IMR-90 (cell line): ENCODE measurements at regions not wholly inside any gene's neighbourhood (a gene's known extent, or its start where the extent isn't known, plus 50 kb on each side); places are given as distances from the start of the nearest gene placed in this dataset.
A peak's percentile ranks its signal among the peaks of the same experiment; 100 is the strongest.

Source experiments
- ATAC-seq: fragments of 200-7000 bp; cut with Tn5 transposase; 2 replicates; pipeline ENCODE4 v1.9.1; 2020; ENCODE audit warnings: low read depth, mild to moderate bottlenecking, moderate library complexity
- BruUV-seq: library from RNA; stranded (reverse); fragments of 400-500 nt; replicated peaks from 2 replicates; lab custom pipeline; 2021; lab: Mats Ljungman, UMichigan
- CTCF ChIA-PET: fragments of 300-600 bp; formaldehyde crosslinking; extraction: SDS; loops from one replicate; lab custom pipeline; 2021; ENCODE audit warnings: antibody characterized with exemption; lab: Yijun Ruan, JAX
- POLR2A ChIA-PET: fragments of 300-600 bp; sonication (Branson Sonifier 250); formaldehyde crosslinking; loops from one replicate; lab custom pipeline; 2022; ENCODE audit warnings: antibody characterized with exemption; ENCODE audit not compliant: unreplicated experiment; lab: Charles Lee
- DNase-seq: peaks from one replicate; pipeline ENCODE4 v3.0.0; 2013
- H2AFZ ChIP-seq: replicated peaks from 2 replicates; pipeline ENCODE3; 2013; ENCODE audit warnings: low read length, mild to moderate bottlenecking; ENCODE audit not compliant: poor library complexity
- H2AK5ac ChIP-seq: 2 replicates; pipeline ENCODE4 v1.6.1; 2013; ENCODE audit warnings: low read depth, low read length, inconsistent platforms
- H2AK9ac ChIP-seq: replicated peaks from 2 replicates; pipeline ENCODE3; 2013; ENCODE audit warnings: mild to moderate bottlenecking, low read depth, low read length, moderate library complexity; ENCODE audit not compliant: poor library complexity
- H2BK120ac ChIP-seq: 2 replicates; pipeline ENCODE4 v1.6.1; 2013; ENCODE audit warnings: low read depth, low read length, inconsistent platforms
- H2BK15ac ChIP-seq: 3 replicates; pipeline ENCODE4 v1.6.1; 2013; ENCODE audit warnings: low read depth, low read length, inconsistent platforms
- H2BK20ac ChIP-seq: 2 replicates; pipeline ENCODE4 v1.6.1; 2013; ENCODE audit warnings: low read depth, mild to moderate bottlenecking, inconsistent platforms, low read length, moderate library complexity
- H2BK5ac ChIP-seq: 2 replicates; pipeline ENCODE4 v1.6.1; 2013; ENCODE audit warnings: mild to moderate bottlenecking, low read depth, low read length, inconsistent platforms; ENCODE audit not compliant: poor library complexity, severe bottlenecking
- H3K14ac ChIP-seq: replicated peaks from 2 replicates; pipeline ENCODE4 v1.6.1; 2013; ENCODE audit warnings: low read depth, low read length, inconsistent platforms
- H3K18ac ChIP-seq: 2 replicates; pipeline ENCODE4 v1.6.1; 2013; ENCODE audit warnings: low read depth, low read length, control low read depth
- H3K23ac ChIP-seq: 2 replicates; pipeline ENCODE4 v1.6.1; 2013; ENCODE audit warnings: low read depth, low read length, inconsistent platforms
- H3K27ac ChIP-seq: 2 replicates; pipeline ENCODE4 v1.5.1; 2013; ENCODE audit warnings: mild to moderate bottlenecking, control low read depth, low read length; ENCODE audit not compliant: insufficient read depth
- H3K27me3 ChIP-seq: 2 replicates; pipeline ENCODE4 v1.6.1; 2013; ENCODE audit warnings: low read length; ENCODE audit not compliant: control insufficient read depth, insufficient read depth
- H3K36me3 ChIP-seq: 2 replicates; pipeline ENCODE4 v1.6.1; 2013; ENCODE audit warnings: low read length, mixed read lengths; ENCODE audit not compliant: control insufficient read depth, insufficient read depth
- H3K4ac ChIP-seq: 2 replicates; pipeline ENCODE4 v1.6.1; 2013; ENCODE audit warnings: low read depth, low read length, inconsistent platforms
- H3K4me1 ChIP-seq: 2 replicates; pipeline ENCODE4 v1.6.1; 2013; ENCODE audit warnings: low read length, mixed read lengths; ENCODE audit not compliant: control insufficient read depth, insufficient read depth
- H3K4me2 ChIP-seq: 2 replicates; pipeline ENCODE4 v1.6.1; 2013; ENCODE audit warnings: low read depth, mild to moderate bottlenecking, control low read depth, low read length, moderate library complexity
- H3K4me3 ChIP-seq: 2 replicates; pipeline ENCODE4 v1.5.1; 2013; ENCODE audit warnings: low read depth, mild to moderate bottlenecking, control low read depth, low read length, moderate library complexity; ENCODE audit not compliant: insufficient read depth
- H3K56ac ChIP-seq: 2 replicates; pipeline ENCODE4 v1.6.1; 2013; ENCODE audit warnings: low read length, inconsistent platforms; ENCODE audit not compliant: insufficient read depth; ENCODE audit errors: extremely low read depth
- H3K79me1 ChIP-seq, 2 experiments: 2 replicates each; pipeline ENCODE4 v1.6.1; 2013; ENCODE audit warnings: low read length in 2 of 2, inconsistent platforms in 1 of 2, low read depth in 1 of 2
- H3K9ac ChIP-seq: 2 replicates; pipeline ENCODE4 v1.6.1; 2013; ENCODE audit warnings: low read depth, low read length, control low read depth
- H3K9me1 ChIP-seq: 2 replicates; pipeline ENCODE4 v1.6.1; 2013; ENCODE audit warnings: low read length, inconsistent platforms; ENCODE audit not compliant: insufficient read depth
- H3K9me3 ChIP-seq: 2 replicates; pipeline ENCODE4 v1.6.1; 2013; ENCODE audit warnings: low read length; ENCODE audit not compliant: control insufficient read depth, insufficient read depth
- H4K20me1 ChIP-seq: 2 replicates; pipeline ENCODE4 v1.6.1; 2013; ENCODE audit warnings: low read length, inconsistent platforms; ENCODE audit not compliant: insufficient read depth
- H4K5ac ChIP-seq: 2 replicates; pipeline ENCODE4 v1.6.1; 2013; ENCODE audit warnings: mild to moderate bottlenecking, low read depth, low read length, control low read depth
- H4K8ac ChIP-seq, 2 experiments: 2 replicates each; pipeline ENCODE4 v1.6.1; 2013; ENCODE audit warnings: low read depth in 2 of 2, low read length in 2 of 2, control low read depth in 1 of 2, inconsistent platforms in 1 of 2
- H4K91ac ChIP-seq: 2 replicates; pipeline ENCODE4 v1.6.1; 2013; ENCODE audit warnings: low read depth, low read length, inconsistent platforms; ENCODE audit not compliant: insufficient read depth
- BHLHE40 ChIP-seq: fragments of 150-350 bp; IDR thresholded peaks from 2 replicates; pipeline ENCODE4 v1.6.1; 2016; ENCODE audit warnings: mild to moderate bottlenecking, low read depth, low read length
- CEBPB ChIP-seq: IDR thresholded peaks from 2 replicates; pipeline ENCODE4 v1.6.1; 2012; ENCODE audit warnings: low read depth, low read length, improper control_type of control experiment
- FOS ChIP-seq: fragments of 150-350 bp; IDR thresholded peaks from 2 replicates; pipeline ENCODE4 v1.6.1; 2016; ENCODE audit warnings: low read depth, low read length
- MAFK ChIP-seq: IDR thresholded peaks from 2 replicates; pipeline ENCODE4 v1.6.1; 2012; ENCODE audit warnings: low read depth, low read length, improper control_type of control experiment
- MAZ ChIP-seq: IDR thresholded peaks from 2 replicates; pipeline ENCODE4 v1.6.1; 2012; ENCODE audit warnings: low read depth, mild to moderate bottlenecking, low read length, improper control_type of control experiment, moderate library complexity, borderline replicate concordance
- MXI1 ChIP-seq: IDR thresholded peaks from 2 replicates; pipeline ENCODE4 v1.6.1; 2012; ENCODE audit warnings: low read depth, mild to moderate bottlenecking, low read length, moderate library complexity, borderline replicate concordance
- WGBS, 2 experiments: methylation state at CpG; one replicate each; pipeline versions ENCODE4 v1.1.5 to v1.1.7; 2013; ENCODE audit warnings: missing lambda C conversion rate in 2 of 2; ENCODE audit not compliant: insufficient read length in 1 of 2; ENCODE audit errors: extremely low coverage in 2 of 2; 5-methylcytosine and 5-hydroxymethylcytosine counted together
- dilution Hi-C: fragments of 300-500 bp; cut with HindIII; formaldehyde crosslinking; loops from one replicate; pipeline ENCODE4 v1.14.3; 2018; ENCODE audit warnings: low sequenced_read_pairs; ENCODE audit not compliant: unreplicated experiment
- in situ Hi-C: fragments of 300-500 bp; cut with MboI; formaldehyde crosslinking; loops from 3 replicates; pipeline ENCODE4 v1.14.3; 2019; ENCODE audit warnings: low sequenced_read_pairs, inconsistent platforms, mixed read lengths
- intact Hi-C: fragments of 100-400 bp; cut with micrococcal nuclease; formaldehyde crosslinking; loops from 2 replicates; pipeline ENCODE4 v1.10.0; 2022
- TF ChIP-seq, protein P1 (sequence below): fragments of 150-350 bp; IDR thresholded peaks from 2 replicates; pipeline ENCODE4 v1.6.1; 2016; ENCODE audit warnings: low read depth, mild to moderate bottlenecking, low read length, moderate library complexity, borderline replicate concordance
- TF ChIP-seq, protein P2 (sequence below): conservative IDR thresholded peaks from 2 replicates; pipeline ENCODE4 v1.5.1; 2012; ENCODE audit warnings: mild to moderate bottlenecking, low read depth, low read length, improper control_type of control experiment
- TF ChIP-seq, protein P3 (sequence below): fragments of 150-350 bp; IDR thresholded peaks from 2 replicates; pipeline ENCODE4 v1.6.1; 2017; ENCODE audit warnings: mild to moderate bottlenecking, antibody characterized with exemption, low read length, low read depth

DNA sequence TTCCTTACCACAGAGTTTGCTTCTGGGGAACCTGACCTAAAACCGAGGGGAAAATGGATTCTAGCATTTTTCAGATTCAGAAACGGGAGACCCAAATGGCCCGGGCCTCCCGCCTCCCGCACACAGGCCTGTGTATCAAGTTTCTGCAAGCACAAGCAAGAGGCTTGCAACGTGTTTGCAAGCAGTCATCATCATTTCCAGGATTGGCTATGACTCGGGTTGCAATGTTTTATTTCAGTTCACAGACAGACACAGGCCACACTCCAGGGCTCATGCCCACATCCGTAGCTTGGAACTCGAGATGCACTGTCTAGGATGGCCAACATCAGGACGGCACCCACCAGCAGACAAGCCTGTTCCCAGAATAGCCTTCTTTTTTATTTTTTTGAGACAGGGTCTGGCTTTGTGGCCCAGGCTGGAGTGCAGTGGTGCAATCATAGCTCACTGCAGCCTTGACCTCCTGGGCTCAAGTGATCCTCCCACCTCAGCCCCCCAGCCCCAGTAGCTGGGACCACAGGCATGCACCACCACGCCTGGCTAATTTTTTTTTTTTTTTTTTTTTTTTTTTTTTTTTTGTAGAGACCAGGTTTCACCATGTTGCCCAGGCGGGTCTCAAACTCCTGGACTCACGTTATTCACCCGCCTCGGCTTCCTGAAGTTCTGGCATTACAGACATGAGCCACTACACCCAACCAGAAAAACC, 68.1 kb upstream of the FOXK1 start:
- peak overlapping the region; percentile 39 to 78; a peak in 3 of 4 replicates for H4K8ac ChIP-seq
- peak overlapping the region; percentile 87 for H2AFZ ChIP-seq
- CTCF ChIA-PET, result interaction anchor here (2.3 kb wide), 1 partner anchor 18 kb away, joined by 8 read pairs; no protein-coding TSS in a partner anchor
- dilution Hi-C loops (no loop called here), in situ Hi-C loops (loop anchor here (25.0 kb wide), 1 partner anchor 473 kb away; no protein-coding TSS in a partner anchor), intact Hi-C loops (loop anchor here (10.0 kb wide), 1 partner anchor 161 kb away; the partner anchor contains the start of gene AP5Z1)
- no peak overlapping the region for H2AK5ac ChIP-seq
- H2BK15ac ChIP-seq, result no peak overlapping the region
- H3K56ac ChIP-seq, result peak overlapping the region; percentile 19; the same call in 1 of the 2 replicates
- peak overlapping the region; percentile 20; the same call in 1 of the 2 replicates for H3K4ac ChIP-seq
- H3K9ac ChIP-seq, result peak overlapping the region; percentile 38; the same call in 1 of the 2 replicates
- peak overlapping the region; percentile 35; the same call in 1 of the 2 replicates for H2BK120ac ChIP-seq
- H3K27ac ChIP-seq, result peak overlapping the region; percentile 70; the same call in 1 of the 2 replicates
- H3K4me2 ChIP-seq, result peak overlapping the region; percentile 86
- H4K20me1 ChIP-seq, result no peaks in the 10 kb centered on the region
- H2BK20ac ChIP-seq, result no peak overlapping the region
- H3K9me1 ChIP-seq, result no peaks in the 10 kb centered on the region
- POLR2A ChIA-PET, result interaction anchor here (1.2 kb wide), 1 partner anchor 162 kb away, joined by 3 read pairs; the partner anchor contains the start of gene AP5Z1
- 0 out of 2 replicates have a peak overlapping the region, but pooled peaks have one; percentile 37 for H4K91ac ChIP-seq
- no peaks in the 10 kb centered on the region for H3K36me3 ChIP-seq
- peak overlapping the region; percentile 41; the same call in 1 of the 2 replicates for H3K18ac ChIP-seq
- no TSS peak for BruUV-seq
- H2BK5ac ChIP-seq, result no peak overlapping the region
- H3K14ac ChIP-seq, result peak overlapping the region; percentile 64
- peak; percentile 75 for DNase-seq
- H2AK9ac ChIP-seq, result peak overlapping the region; percentile 47
- H3K4me1 ChIP-seq, result peaks cover 10% of the 10 kb centered on the region
- ATAC-seq, result peak; percentile 76
- H3K27me3 ChIP-seq, result no peaks in the 10 kb centered on the region
- WGBS, 2 experiments, result 33% methylated on average over 7 of the region's 15 CpGs; no CpG with 5 or more reads in 1 of the 2 experiments
- H3K4me3 ChIP-seq, result no peak overlapping the region
- no peaks in the 10 kb centered on the region for H3K79me1 ChIP-seq
- H3K9me3 ChIP-seq, result no peaks in the 10 kb centered on the region
- TF ChIP-seq, protein P1, sequence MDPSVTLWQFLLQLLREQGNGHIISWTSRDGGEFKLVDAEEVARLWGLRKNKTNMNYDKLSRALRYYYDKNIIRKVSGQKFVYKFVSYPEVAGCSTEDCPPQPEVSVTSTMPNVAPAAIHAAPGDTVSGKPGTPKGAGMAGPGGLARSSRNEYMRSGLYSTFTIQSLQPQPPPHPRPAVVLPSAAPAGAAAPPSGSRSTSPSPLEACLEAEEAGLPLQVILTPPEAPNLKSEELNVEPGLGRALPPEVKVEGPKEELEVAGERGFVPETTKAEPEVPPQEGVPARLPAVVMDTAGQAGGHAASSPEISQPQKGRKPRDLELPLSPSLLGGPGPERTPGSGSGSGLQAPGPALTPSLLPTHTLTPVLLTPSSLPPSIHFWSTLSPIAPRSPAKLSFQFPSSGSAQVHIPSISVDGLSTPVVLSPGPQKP, result no peak
- TF ChIP-seq MXI1 (no peak), CEBPB (0 out of 2 replicates have a peak, but pooled peaks have one; percentile 11), MAZ (0 out of 2 replicates have a peak, but pooled peaks have one; percentile 28), FOS (no peak), MAFK (0 out of 2 replicates have a peak, but pooled peaks have one; percentile 4), BHLHE40 (no peak)
- TF ChIP-seq, protein P2, sequence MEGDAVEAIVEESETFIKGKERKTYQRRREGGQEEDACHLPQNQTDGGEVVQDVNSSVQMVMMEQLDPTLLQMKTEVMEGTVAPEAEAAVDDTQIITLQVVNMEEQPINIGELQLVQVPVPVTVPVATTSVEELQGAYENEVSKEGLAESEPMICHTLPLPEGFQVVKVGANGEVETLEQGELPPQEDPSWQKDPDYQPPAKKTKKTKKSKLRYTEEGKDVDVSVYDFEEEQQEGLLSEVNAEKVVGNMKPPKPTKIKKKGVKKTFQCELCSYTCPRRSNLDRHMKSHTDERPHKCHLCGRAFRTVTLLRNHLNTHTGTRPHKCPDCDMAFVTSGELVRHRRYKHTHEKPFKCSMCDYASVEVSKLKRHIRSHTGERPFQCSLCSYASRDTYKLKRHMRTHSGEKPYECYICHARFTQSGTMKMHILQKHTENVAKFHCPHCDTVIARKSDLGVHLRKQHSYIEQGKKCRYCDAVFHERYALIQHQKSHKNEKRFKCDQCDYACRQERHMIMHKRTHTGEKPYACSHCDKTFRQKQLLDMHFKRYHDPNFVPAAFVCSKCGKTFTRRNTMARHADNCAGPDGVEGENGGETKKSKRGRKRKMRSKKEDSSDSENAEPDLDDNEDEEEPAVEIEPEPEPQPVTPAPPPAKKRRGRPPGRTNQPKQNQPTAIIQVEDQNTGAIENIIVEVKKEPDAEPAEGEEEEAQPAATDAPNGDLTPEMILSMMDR, result no peak
- TF ChIP-seq, protein P3, sequence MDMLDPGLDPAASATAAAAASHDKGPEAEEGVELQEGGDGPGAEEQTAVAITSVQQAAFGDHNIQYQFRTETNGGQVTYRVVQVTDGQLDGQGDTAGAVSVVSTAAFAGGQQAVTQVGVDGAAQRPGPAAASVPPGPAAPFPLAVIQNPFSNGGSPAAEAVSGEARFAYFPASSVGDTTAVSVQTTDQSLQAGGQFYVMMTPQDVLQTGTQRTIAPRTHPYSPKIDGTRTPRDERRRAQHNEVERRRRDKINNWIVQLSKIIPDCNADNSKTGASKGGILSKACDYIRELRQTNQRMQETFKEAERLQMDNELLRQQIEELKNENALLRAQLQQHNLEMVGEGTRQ, result no peak
- H3K23ac ChIP-seq, result peak overlapping the region; percentile 0; the same call in 1 of the 2 replicates
- peak overlapping the region; percentile 58; the same call in 1 of the 2 replicates for H4K5ac ChIP-seq
